OCI-LY7 (cell line): ENCODE measurements at regions not wholly inside any gene's neighbourhood (a gene's known extent, or its start where the extent isn't known, plus 50 kb on each side); places are given as distances from the start of the nearest gene placed in this dataset.

ENCODE experiments used
- BruUV-seq: library from RNA; stranded (reverse); fragments of 400-500 nt; replicated peaks from 2 replicates; lab custom pipeline; 2021; lab: Mats Ljungman, UMichigan
- CTCF ChIA-PET: fragments of 300-600 bp; sonication (Branson Sonifier 250); formaldehyde crosslinking; loops from one replicate; lab custom pipeline; 2022; ENCODE audit warnings: antibody characterized with exemption; ENCODE audit not compliant: unreplicated experiment; lab: Charles Lee
- POLR2A ChIA-PET: fragments of 300-600 bp; sonication (Branson Sonifier 250); formaldehyde crosslinking; loops from one replicate; lab custom pipeline; 2022; ENCODE audit warnings: antibody characterized with exemption; lab: Charles Lee
- DNase-seq: peaks from one replicate; pipeline ENCODE4 v3.0.0-alpha.2; 2015; ENCODE audit warnings: low spot score
- H2AFZ ChIP-seq: fragments of 200-600 bp; sonication (generic), shearing (Covaris generic); 2 replicates; pipeline ENCODE4 v1.6.1; 2014; ENCODE audit warnings: mild to moderate bottlenecking, antibody characterized with exemption, low read length, moderate library complexity
- H3K27ac ChIP-seq: fragments of 200-600 bp; sonication (generic); 2 replicates; pipeline ENCODE4 v1.5.1; 2014; ENCODE audit warnings: mixed run types, low read depth, mild to moderate bottlenecking, moderate library complexity, low read length, inconsistent platforms; ENCODE audit not compliant: poor library complexity, severe bottlenecking
- H3K36me3 ChIP-seq: fragments of 200-600 bp; sonication (generic); 2 replicates; pipeline ENCODE4 v1.6.1; 2014; ENCODE audit warnings: mild to moderate bottlenecking, antibody characterized with exemption, low read length, moderate library complexity, mixed read lengths; ENCODE audit not compliant: insufficient read depth
- H3K4me1 ChIP-seq: fragments of 200-600 bp; sonication (generic); 2 replicates; pipeline ENCODE4 v1.5.1; 2014; ENCODE audit warnings: mild to moderate bottlenecking, low read length; ENCODE audit not compliant: insufficient read depth, poor library complexity, severe bottlenecking
- H3K4me2 ChIP-seq: fragments of 200-600 bp; sonication (generic); 2 replicates; pipeline ENCODE4 v1.6.1; 2014; ENCODE audit warnings: mild to moderate bottlenecking, low read length
- H3K4me3 ChIP-seq: fragments of 200-600 bp; sonication (generic); 2 replicates; pipeline ENCODE4 v1.5.1; 2014; ENCODE audit warnings: mild to moderate bottlenecking, low read depth, low read length; ENCODE audit not compliant: poor library complexity, severe bottlenecking
- H3K79me2 ChIP-seq: fragments of 200-600 bp; sonication (generic); 2 replicates; pipeline ENCODE4 v1.6.1; 2016; ENCODE audit warnings: low read depth, mild to moderate bottlenecking, low read length, moderate library complexity, mixed read lengths; ENCODE audit not compliant: insufficient read depth
- H3K9me2 ChIP-seq: fragments of 200-600 bp; sonication (generic); 2 replicates; pipeline ENCODE4 v1.6.1; 2016; ENCODE audit warnings: mild to moderate bottlenecking, low read length, mixed read lengths; ENCODE audit not compliant: insufficient read depth
- H3K9me3 ChIP-seq: fragments of 200-600 bp; sonication (generic); 2 replicates; pipeline ENCODE4 v1.6.1; 2014; ENCODE audit warnings: mild to moderate bottlenecking, mixed run types, low read length, mixed read lengths
- H4K20me1 ChIP-seq: fragments of 200-600 bp; sonication (generic); 2 replicates; pipeline ENCODE4 v1.6.1; 2014; ENCODE audit warnings: mild to moderate bottlenecking, antibody characterized with exemption, low read length, moderate library complexity, mixed read lengths; ENCODE audit not compliant: insufficient read depth
- EZH2phosphoT487 ChIP-seq: fragments of 200-600 bp; sonication (generic); IDR thresholded peaks from 2 replicates; pipeline ENCODE4 v1.6.1; 2018; ENCODE audit warnings: low read depth, borderline replicate concordance, mild to moderate bottlenecking, mixed run types, antibody characterized with exemption, low read length, moderate library complexity, mixed read lengths
- intact Hi-C: fragments of 100-400 bp; cut with micrococcal nuclease; formaldehyde crosslinking; loops from one replicate; pipeline ENCODE4 v1.10.0; 2022; ENCODE audit not compliant: unreplicated experiment
- TF ChIP-seq, protein P1 (sequence below): fragments of 200-600 bp; sonication (generic); conservative IDR thresholded peaks from 2 replicates; pipeline ENCODE4 v1.5.1; 2014; ENCODE audit warnings: mild to moderate bottlenecking, antibody characterized with exemption, low read length, moderate library complexity, mixed read lengths

DNA sequence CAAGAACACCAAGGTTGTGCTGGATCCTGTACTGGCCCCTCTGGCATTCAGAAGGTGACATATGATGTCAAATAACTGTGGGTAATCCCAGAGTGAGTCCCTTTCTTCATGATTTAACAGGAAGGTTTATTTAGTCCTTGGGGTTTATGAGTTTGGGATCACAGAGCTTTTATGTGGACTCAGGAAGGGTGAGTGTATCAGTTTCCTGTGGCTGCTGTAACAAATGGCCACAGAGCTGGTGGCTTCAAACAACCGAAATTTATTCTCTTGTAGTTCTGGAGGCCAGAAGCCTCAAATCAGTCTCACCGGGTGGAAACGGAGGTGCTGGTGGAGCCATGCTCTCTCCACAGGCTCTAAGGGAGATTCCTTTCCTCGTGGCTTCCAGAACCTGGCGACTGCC is 157.7 kb downstream of the MELK start:
- Histone ChIP-seq H3K9me2 (no peaks in the 10 kb centered on the region), H3K36me3 (no peaks in the 10 kb centered on the region), H3K4me3 (no peak overlapping the region), H3K27ac (no peak overlapping the region), H4K20me1 (no peaks in the 10 kb centered on the region), H3K79me2 (no peaks in the 10 kb centered on the region), H3K4me1 (peaks cover 16% of the 10 kb centered on the region), H3K9me3 (no peaks in the 10 kb centered on the region), H3K4me2 (no peak overlapping the region), H2AFZ (no peak overlapping the region)
- no peak for DNase-seq
- TF ChIP-seq EZH2phosphoT487 = no peak
- TF ChIP-seq, protein P1, sequence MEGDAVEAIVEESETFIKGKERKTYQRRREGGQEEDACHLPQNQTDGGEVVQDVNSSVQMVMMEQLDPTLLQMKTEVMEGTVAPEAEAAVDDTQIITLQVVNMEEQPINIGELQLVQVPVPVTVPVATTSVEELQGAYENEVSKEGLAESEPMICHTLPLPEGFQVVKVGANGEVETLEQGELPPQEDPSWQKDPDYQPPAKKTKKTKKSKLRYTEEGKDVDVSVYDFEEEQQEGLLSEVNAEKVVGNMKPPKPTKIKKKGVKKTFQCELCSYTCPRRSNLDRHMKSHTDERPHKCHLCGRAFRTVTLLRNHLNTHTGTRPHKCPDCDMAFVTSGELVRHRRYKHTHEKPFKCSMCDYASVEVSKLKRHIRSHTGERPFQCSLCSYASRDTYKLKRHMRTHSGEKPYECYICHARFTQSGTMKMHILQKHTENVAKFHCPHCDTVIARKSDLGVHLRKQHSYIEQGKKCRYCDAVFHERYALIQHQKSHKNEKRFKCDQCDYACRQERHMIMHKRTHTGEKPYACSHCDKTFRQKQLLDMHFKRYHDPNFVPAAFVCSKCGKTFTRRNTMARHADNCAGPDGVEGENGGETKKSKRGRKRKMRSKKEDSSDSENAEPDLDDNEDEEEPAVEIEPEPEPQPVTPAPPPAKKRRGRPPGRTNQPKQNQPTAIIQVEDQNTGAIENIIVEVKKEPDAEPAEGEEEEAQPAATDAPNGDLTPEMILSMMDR = no peak
- intact Hi-C loops = no loop called here
- no TSS peak for BruUV-seq
- POLR2A ChIA-PET = no interaction called here
- CTCF ChIA-PET = no interaction called here

DNA sequence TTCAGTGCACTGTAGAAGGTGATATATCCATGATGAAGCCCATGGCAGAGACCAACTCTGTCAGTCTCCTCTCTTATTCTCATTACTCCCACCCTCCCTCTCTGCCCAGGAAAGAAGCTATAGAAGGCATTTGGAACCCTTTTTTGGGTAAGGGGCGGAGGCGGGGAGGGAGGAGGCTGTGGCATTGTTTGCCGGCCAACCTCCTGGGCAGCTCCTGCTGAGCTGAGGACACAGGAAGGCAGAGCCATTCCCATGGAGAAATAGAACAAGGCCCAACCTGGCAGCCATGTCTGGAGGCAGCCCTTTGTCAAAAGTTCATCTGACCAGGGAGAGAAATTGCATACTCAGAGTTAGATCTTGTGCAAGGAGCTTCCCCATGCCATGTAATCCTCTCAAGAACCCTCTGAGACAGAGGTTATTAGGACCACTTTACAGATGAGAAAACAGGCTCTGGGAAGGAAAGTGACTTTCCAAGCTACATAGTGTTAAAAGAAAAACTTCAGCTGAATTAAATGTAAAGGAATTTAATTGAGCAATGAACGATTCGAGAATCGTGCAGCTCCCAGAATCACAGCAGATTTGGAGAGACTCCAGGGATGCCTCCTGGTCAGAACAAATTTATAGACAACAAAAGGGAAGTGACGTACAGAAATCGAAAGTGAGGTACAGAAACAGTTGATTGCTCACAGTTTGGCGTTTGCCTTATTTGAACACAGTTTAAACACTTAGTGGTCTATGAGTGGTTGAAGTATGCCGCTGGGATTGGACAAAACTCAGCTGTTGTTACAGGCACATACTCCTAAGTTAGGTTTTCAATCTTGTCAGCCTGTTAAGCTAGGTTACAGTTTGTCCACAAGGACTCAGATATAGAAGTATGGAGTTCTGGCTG is 158.6 kb downstream of the MELK start:
- Histone ChIP-seq H3K4me1 (peaks cover 16% of the 10 kb centered on the region), H2AFZ (peak overlapping the region; percentile 62; the same call in 1 of the 2 replicates), H3K27ac (peak overlapping the region; percentile 51), H4K20me1 (no peaks in the 10 kb centered on the region), H3K9me2 (no peaks in the 10 kb centered on the region), H3K4me2 (peak overlapping the region; percentile 54), H3K4me3 (peak overlapping the region; percentile 3), H3K36me3 (no peaks in the 10 kb centered on the region), H3K79me2 (no peaks in the 10 kb centered on the region), H3K9me3 (no peaks in the 10 kb centered on the region)
- DNase-seq = peak; percentile 69
- POLR2A ChIA-PET = interaction anchor here (0.6 to 1.4 kb wide), 5 partner anchors 9 to 120 kb away, joined by 3 to 4 read pairs (median 3); no protein-coding TSS in a partner anchor
- intact Hi-C loops = no loop called here
- no TSS peak for BruUV-seq
- TF ChIP-seq, protein P1 = no peak
- TF ChIP-seq EZH2phosphoT487 = no peak
- CTCF ChIA-PET = no interaction called here

DNA sequence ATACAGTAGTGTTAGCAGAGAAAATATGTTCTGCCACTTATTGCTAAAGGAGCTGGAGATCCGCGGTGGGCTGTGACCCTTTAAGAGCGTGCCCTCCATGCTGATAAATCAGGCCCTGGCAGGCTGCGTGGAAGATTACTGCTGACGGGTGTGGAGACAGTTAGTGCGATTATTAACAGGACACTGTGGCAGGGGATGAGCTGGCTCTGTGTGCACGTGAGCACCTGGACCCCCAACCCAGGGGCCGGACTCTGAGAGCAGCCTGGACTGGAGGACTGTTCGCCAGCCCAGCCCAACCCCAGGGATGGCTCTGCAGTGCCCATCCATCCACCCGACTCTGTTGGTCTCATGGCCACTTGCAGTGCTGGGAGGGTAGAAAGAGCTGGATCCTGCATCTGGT is 162.0 kb downstream of the MELK start:
- no peaks in the 10 kb centered on the region for H3K9me2 ChIP-seq
- no peaks in the 10 kb centered on the region for H4K20me1 ChIP-seq
- POLR2A ChIA-PET = interaction anchor here (0.5 to 0.9 kb wide), 2 partner anchors 69 to 197 kb away, joined by 4 to 6 read pairs; no protein-coding TSS in a partner anchor
- TF ChIP-seq, protein P1 = no peak
- no peak for TF ChIP-seq EZH2phosphoT487
- peaks cover 16% of the 10 kb centered on the region for H3K4me1 ChIP-seq
- H3K36me3 ChIP-seq = no peaks in the 10 kb centered on the region
- no peak overlapping the region for H2AFZ ChIP-seq
- no peak overlapping the region for H3K4me3 ChIP-seq
- no peaks in the 10 kb centered on the region for H3K79me2 ChIP-seq
- no peak overlapping the region for H3K4me2 ChIP-seq
- no peak for DNase-seq
- no TSS peak for BruUV-seq
- CTCF ChIA-PET = no interaction called here
- no peak overlapping the region for H3K27ac ChIP-seq
- intact Hi-C loops = no loop called here
- H3K9me3 ChIP-seq = no peaks in the 10 kb centered on the region
